Spinal cord (tissue), 9 donors: ENCODE measurements at regions not wholly inside any gene's neighbourhood (a gene's known extent, or its start where the extent isn't known, plus 50 kb on each side); places are given as distances from the start of the nearest gene placed in this dataset.

Experiments
- DNase-seq, 6 donors: peaks; one replicate each; pipeline versions ENCODE4 v3.0.0 to v3.0.0-alpha.2; 2013 to 2015; ENCODE audit warnings: low spot score in 6 of 6, low read depth in 4 of 6
- H3K27ac ChIP-seq: one replicate; pipeline ENCODE4 v1.5.1; 2013; ENCODE audit warnings: low read depth, low read length, control low read depth
- H3K27me3 ChIP-seq: one replicate; pipeline ENCODE4 v1.6.1; 2013; ENCODE audit warnings: low read length; ENCODE audit not compliant: control insufficient read depth, insufficient read depth
- H3K36me3 ChIP-seq: one replicate; pipeline ENCODE4 v1.6.1; 2013; ENCODE audit warnings: low read length; ENCODE audit not compliant: control insufficient read depth, insufficient read depth
- H3K4me1 ChIP-seq: one replicate; pipeline ENCODE4 v1.6.1; 2013; ENCODE audit warnings: low read length; ENCODE audit not compliant: control insufficient read depth, insufficient read depth
- H3K4me3 ChIP-seq: one replicate; pipeline ENCODE4 v1.5.1; 2013; ENCODE audit warnings: low read depth, low read length, control low read depth
- H3K9me3 ChIP-seq: one replicate; pipeline ENCODE4 v1.6.1; 2013; ENCODE audit warnings: low read length; ENCODE audit not compliant: control insufficient read depth, insufficient read depth
- WGBS: methylation state at CpG from one replicate; pipeline ENCODE4 v1.1.5; 2013; ENCODE audit warnings: missing lambda C conversion rate; ENCODE audit not compliant: insufficient coverage; 5-methylcytosine and 5-hydroxymethylcytosine counted together
- donor health status: healthy.

- Histone ChIP-seq H3K9me3 (no peaks in the 10 kb centered on the region), H3K27ac (no peak overlapping the region), H3K4me1 (no peaks in the 10 kb centered on the region), H3K4me3 (no peak overlapping the region), H3K27me3 (no peaks in the 10 kb centered on the region), H3K36me3 (no peaks in the 10 kb centered on the region)
- no CpG with 5 or more reads among the region's 4 CpGs for WGBS
- no peak for DNase-seq
Observed at GRCh38 chrX:5236749-5237148, 991.9 kb downstream of the NLGN4X start.

DNA sequence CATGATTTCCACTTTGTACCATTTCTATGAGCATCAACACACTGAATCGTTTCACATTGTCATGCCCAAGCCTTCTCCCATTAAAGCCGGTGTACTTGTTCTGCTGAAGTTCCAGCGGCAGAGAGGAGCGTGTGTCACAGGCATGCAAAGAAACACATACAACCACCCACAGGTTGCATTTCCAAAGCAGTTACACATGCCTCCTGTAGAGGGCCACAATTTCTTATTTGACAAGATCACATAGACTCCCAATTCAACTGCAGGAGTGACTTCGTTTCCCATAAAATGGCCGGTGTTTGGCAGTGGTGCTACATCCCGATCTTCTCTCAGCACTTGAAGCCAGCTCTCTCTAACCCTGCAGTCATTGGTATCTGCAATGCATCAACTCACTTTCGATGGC, 992.6 kb downstream of the NLGN4X start:
- H3K27me3 ChIP-seq = no peaks in the 10 kb centered on the region
- H3K4me1 ChIP-seq = no peaks in the 10 kb centered on the region
- peak in 2 of 6 donors; percentile 6 to 9 for DNase-seq
- 70% methylated on average over 7 of the region's 8 CpGs for WGBS
- no peak overlapping the region for H3K4me3 ChIP-seq
- H3K9me3 ChIP-seq = no peaks in the 10 kb centered on the region
- H3K36me3 ChIP-seq = no peaks in the 10 kb centered on the region
- no peak overlapping the region for H3K27ac ChIP-seq

DNA sequence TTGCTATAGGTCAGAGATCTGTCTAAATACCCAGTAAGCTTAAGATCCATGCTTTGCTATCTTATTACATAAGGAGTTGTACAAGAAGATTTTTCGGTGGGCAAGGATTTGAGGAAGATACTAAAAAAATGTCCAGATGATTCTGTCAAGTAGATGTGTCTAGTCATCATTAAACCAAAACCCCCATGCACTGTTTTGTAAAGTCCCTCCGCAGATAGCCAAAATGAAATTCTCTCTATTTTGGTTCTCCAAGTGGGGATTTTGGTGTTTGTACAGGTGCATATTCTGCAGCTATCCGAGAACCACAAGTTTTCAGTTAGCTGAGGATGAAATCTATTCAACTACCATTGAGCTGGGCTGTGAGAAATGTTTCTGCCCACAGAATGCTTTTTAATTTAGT, 994.8 kb downstream of the NLGN4X start:
- H3K4me3 ChIP-seq = no peak overlapping the region
- no peaks in the 10 kb centered on the region for H3K36me3 ChIP-seq
- H3K27me3 ChIP-seq = no peaks in the 10 kb centered on the region
- WGBS = no CpG with 5 or more reads among the region's 3 CpGs
- DNase-seq = no peak
- H3K9me3 ChIP-seq = no peaks in the 10 kb centered on the region
- H3K27ac ChIP-seq = no peak overlapping the region
- H3K4me1 ChIP-seq = no peaks in the 10 kb centered on the region

DNA sequence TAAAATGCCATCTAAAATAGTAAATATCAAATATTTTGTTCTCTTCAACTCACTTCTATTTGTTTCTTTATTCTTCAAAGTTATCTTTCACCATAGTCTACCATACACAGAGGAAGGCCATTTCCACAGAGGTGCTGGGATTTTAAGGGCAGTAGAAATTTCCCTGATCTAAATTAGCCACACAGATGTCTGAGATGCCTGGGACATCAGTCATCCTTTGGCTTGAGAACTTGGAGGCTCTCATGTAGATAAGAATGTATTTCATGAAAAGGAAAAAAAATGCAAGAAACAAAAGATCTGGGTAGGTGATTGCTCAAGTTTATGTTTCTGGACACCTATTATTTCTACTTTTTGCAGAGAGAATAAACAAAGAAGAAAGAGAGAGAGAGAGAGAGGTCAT, 1008.2 kb downstream of the NLGN4X start:
- Histone ChIP-seq H3K4me3 (no peak overlapping the region), H3K36me3 (no peaks in the 10 kb centered on the region), H3K4me1 (no peaks in the 10 kb centered on the region), H3K9me3 (no peaks in the 10 kb centered on the region), H3K27ac (no peak overlapping the region), H3K27me3 (no peaks in the 10 kb centered on the region)
- no peak for DNase-seq

- H3K9me3 ChIP-seq = no peaks in the 10 kb centered on the region
- DNase-seq = no peak
- no peak overlapping the region for H3K4me3 ChIP-seq
- H3K27me3 ChIP-seq = no peaks in the 10 kb centered on the region
- no peaks in the 10 kb centered on the region for H3K4me1 ChIP-seq
- WGBS = 87% methylated on average over 3 of the region's 4 CpGs
- H3K36me3 ChIP-seq = no peaks in the 10 kb centered on the region
- H3K27ac ChIP-seq = no peak overlapping the region
Observed at GRCh38 chrX:5194806-5195205, 1033.9 kb downstream of the NLGN4X start.

- Histone ChIP-seq H3K27ac (no peak overlapping the region), H3K27me3 (no peaks in the 10 kb centered on the region), H3K4me1 (no peaks in the 10 kb centered on the region), H3K36me3 (no peaks in the 10 kb centered on the region), H3K4me3 (no peak overlapping the region), H3K9me3 (no peaks in the 10 kb centered on the region)
- DNase-seq = peak in 2 of 6 donors; percentile 3 to 25
- WGBS = 17% methylated on average over 6 of the region's 12 CpGs
Observed at GRCh38 chrX:5180135-5180741, 1048.4 kb downstream of the NLGN4X start.

- no peaks in the 10 kb centered on the region for H3K36me3 ChIP-seq
- H3K4me3 ChIP-seq = no peak overlapping the region
- H3K27me3 ChIP-seq = no peaks in the 10 kb centered on the region
- no peak for DNase-seq
- no peak overlapping the region for H3K27ac ChIP-seq
- no peaks in the 10 kb centered on the region for H3K4me1 ChIP-seq
- H3K9me3 ChIP-seq = no peaks in the 10 kb centered on the region
- WGBS = no CpG with 5 or more reads among the region's 1 CpG
Observed at GRCh38 chrX:5176766-5177165, 1051.9 kb downstream of the NLGN4X start.

DNA sequence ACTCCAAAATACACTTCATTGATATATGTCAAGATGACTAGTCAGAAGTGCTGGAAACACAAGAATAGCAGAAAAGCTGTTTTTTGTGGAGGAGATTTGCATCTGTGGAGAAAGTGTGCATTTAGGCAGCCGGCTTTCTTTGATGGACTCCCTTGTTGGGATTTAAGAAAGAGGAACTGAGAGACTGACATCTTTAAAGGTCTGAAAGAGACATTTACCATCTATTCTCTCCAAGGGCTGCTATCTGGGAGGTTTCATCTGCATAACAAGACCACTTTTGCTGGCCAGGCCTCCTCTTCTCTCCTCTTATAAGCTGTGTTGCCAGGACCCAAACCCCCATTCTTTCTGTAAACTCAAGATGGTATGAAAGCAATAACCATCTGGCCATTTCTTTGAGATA, 1065.0 kb downstream of the NLGN4X start:
- no peaks in the 10 kb centered on the region for H3K9me3 ChIP-seq
- DNase-seq = no peak
- H3K4me1 ChIP-seq = no peaks in the 10 kb centered on the region
- WGBS = no CpG with 5 or more reads among the region's 1 CpG
- H3K36me3 ChIP-seq = no peaks in the 10 kb centered on the region
- no peaks in the 10 kb centered on the region for H3K27me3 ChIP-seq
- no peak overlapping the region for H3K4me3 ChIP-seq
- H3K27ac ChIP-seq = no peak overlapping the region

- no peaks in the 10 kb centered on the region for H3K4me1 ChIP-seq
- DNase-seq = peak in 2 of 6 donors; percentile 1 to 6
Observed at GRCh38 chrX:5155301-5155700, 1073.4 kb downstream of the NLGN4X start.

DNA sequence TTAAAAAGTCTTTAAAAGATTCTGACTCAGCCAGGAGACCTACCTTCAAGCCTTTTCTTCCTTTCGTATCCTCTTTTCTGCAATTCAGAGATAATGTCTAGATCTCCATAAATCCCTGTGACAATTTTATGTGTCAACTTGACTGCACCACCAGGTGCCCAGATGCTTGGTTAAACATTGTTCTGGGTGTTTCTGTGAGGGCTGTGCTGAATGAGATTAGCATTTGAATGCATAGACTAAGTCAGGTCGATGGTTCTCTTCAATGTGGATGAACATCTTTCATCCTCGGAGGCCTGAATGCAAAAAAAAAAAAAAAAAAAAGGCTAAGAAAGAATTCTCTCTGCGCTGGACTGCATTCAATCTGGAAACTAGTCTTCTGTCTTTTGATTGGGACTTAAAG, 1082.7 kb downstream of the NLGN4X start:
- Histone ChIP-seq H3K4me3 (no peak overlapping the region), H3K9me3 (no peaks in the 10 kb centered on the region), H3K4me1 (no peaks in the 10 kb centered on the region), H3K27ac (no peak overlapping the region), H3K27me3 (no peaks in the 10 kb centered on the region), H3K36me3 (no peaks in the 10 kb centered on the region)
- DNase-seq = no peak
- WGBS = 29% methylated on average over 1 of the region's 4 CpGs

More at GRCh38 chrX:5155301-5155700, 1073.4 kb downstream of the NLGN4X start:
- Histone ChIP-seq H3K27ac (no peak overlapping the region), H3K36me3 (no peaks in the 10 kb centered on the region), H3K9me3 (no peaks in the 10 kb centered on the region), H3K4me3 (no peak overlapping the region), H3K27me3 (no peaks in the 10 kb centered on the region)
- 0% methylated on average over 1 of the region's 3 CpGs for WGBS
